ENCODE measurements at regions not wholly inside any gene's neighbourhood (a gene's known extent, or its start where the extent isn't known, plus 50 kb on each side); places are given as distances from the start of the nearest gene placed in this dataset.

- Histone ChIP-seq H3K14ac (ENCODE audit: low read length in 2 of 2) (no peak overlapping the region), H3K36me3 (ENCODE audit: control insufficient read depth in 1 of 2, insufficient read depth in 2 of 2, low read depth in 1 of 2, low read length in 2 of 2) (no peaks in the 10 kb centered on the region), H3K9ac (ENCODE audit: low read length) (no peak overlapping the region), H2AK5ac (ENCODE audit: low read length, severe bottlenecking) (no peak overlapping the region), H3K23ac (ENCODE audit: low read length in 2 of 2) (no peak overlapping the region), H2BK12ac (ENCODE audit: low read length in 2 of 2) (no peak overlapping the region), H3K9me3 (ENCODE audit: control insufficient read depth, low read length) (peaks cover 3% of the 10 kb centered on the region), H2AFZ (ENCODE audit: low read depth, low read length) (no peak overlapping the region), H3K27me3 (ENCODE audit: control insufficient read depth in 1 of 2, insufficient read depth in 1 of 2, low read length in 2 of 2) (no peaks in the 10 kb centered on the region), H4K91ac (ENCODE audit: low read length) (no peak overlapping the region), H3K18ac (ENCODE audit: low read depth in 1 of 2, low read length in 2 of 2) (no peak overlapping the region), H3K4me3 (ENCODE audit: insufficient read depth in 1 of 2, low read depth in 1 of 2, low read length in 2 of 2) (no peak overlapping the region), H2BK15ac (ENCODE audit: low read depth, poor library complexity, severe bottlenecking) (no peak overlapping the region), H3K27ac (ENCODE audit: low read length, poor library complexity, severe bottlenecking) (no peak overlapping the region), H3K4ac (ENCODE audit: low read depth in 1 of 2, low read length in 2 of 2) (no peak overlapping the region), H3K4me2 (ENCODE audit: low read length, poor library complexity, severe bottlenecking) (no peak overlapping the region), H2BK5ac (ENCODE audit: low read depth, low read length, poor library complexity, severe bottlenecking) (no peak overlapping the region), H3K79me1 (replicated peaks; ENCODE audit: low read length, poor library complexity, severe bottlenecking) (no peaks in the 10 kb centered on the region), H3K4me1 (ENCODE audit: control insufficient read depth, insufficient read depth, low read depth, low read length) (no peaks in the 10 kb centered on the region), H4K8ac (ENCODE audit: low read length) (no peak overlapping the region), H2BK120ac (ENCODE audit: low read depth, low read length) (no peak overlapping the region)
- DNase-seq = no peak
- 100% methylated on average over 1 of the region's 1 CpG for WGBS
Observed at GRCh38 chr7:15932318-15932717, 245.8 kb upstream of the MEOX2 start.

- Histone ChIP-seq H2BK15ac (ENCODE audit: low read depth, poor library complexity, severe bottlenecking) (no peak overlapping the region), H3K27me3 (ENCODE audit: control insufficient read depth in 1 of 2, insufficient read depth in 1 of 2, low read length in 2 of 2) (no peaks in the 10 kb centered on the region), H3K4ac (ENCODE audit: low read depth in 1 of 2, low read length in 2 of 2) (no peak overlapping the region), H3K14ac (ENCODE audit: low read length in 2 of 2) (no peak overlapping the region), H3K18ac (ENCODE audit: low read depth in 1 of 2, low read length in 2 of 2) (no peak overlapping the region), H3K27ac (ENCODE audit: low read length, poor library complexity, severe bottlenecking) (no peak overlapping the region), H2AFZ (ENCODE audit: low read depth, low read length) (no peak overlapping the region), H3K9ac (ENCODE audit: low read length) (no peak overlapping the region), H3K4me3 (ENCODE audit: insufficient read depth in 1 of 2, low read depth in 1 of 2, low read length in 2 of 2) (no peak overlapping the region), H3K4me1 (ENCODE audit: control insufficient read depth, insufficient read depth, low read depth, low read length) (no peaks in the 10 kb centered on the region), H4K8ac (ENCODE audit: low read length) (no peak overlapping the region), H2BK12ac (ENCODE audit: low read length in 2 of 2) (no peak overlapping the region), H3K36me3 (ENCODE audit: control insufficient read depth in 1 of 2, insufficient read depth in 2 of 2, low read depth in 1 of 2, low read length in 2 of 2) (no peaks in the 10 kb centered on the region), H3K79me1 (replicated peaks; ENCODE audit: low read length, poor library complexity, severe bottlenecking) (no peaks in the 10 kb centered on the region), H2BK5ac (ENCODE audit: low read depth, low read length, poor library complexity, severe bottlenecking) (no peak overlapping the region), H2BK120ac (ENCODE audit: low read depth, low read length) (no peak overlapping the region), H3K4me2 (ENCODE audit: low read length, poor library complexity, severe bottlenecking) (no peak overlapping the region), H2AK5ac (ENCODE audit: low read length, severe bottlenecking) (no peak overlapping the region), H3K23ac (ENCODE audit: low read length in 2 of 2) (no peak overlapping the region), H3K9me3 (ENCODE audit: control insufficient read depth, low read length) (peaks cover 9% of the 10 kb centered on the region), H4K91ac (ENCODE audit: low read length) (no peak overlapping the region)
- no CpG with 5 or more reads among the region's 1 CpG for WGBS
- DNase-seq = no peak
Observed at GRCh38 chr7:15929411-15929810, 242.9 kb upstream of the MEOX2 start.

- H2BK120ac ChIP-seq (ENCODE audit: low read depth, low read length) = no peak overlapping the region
- WGBS = 93% methylated on average over 1 of the region's 1 CpG
- no peak overlapping the region for H3K23ac ChIP-seq (ENCODE audit: low read length in 2 of 2)
Observed at GRCh38 chr7:15925608-15926007, 239.1 kb upstream of the MEOX2 start.

GRCh38 chr7:15924910-15925309 is 238.4 kb upstream of the MEOX2 start:
- Histone ChIP-seq H3K23ac (ENCODE audit: low read length in 2 of 2) (no peak overlapping the region), H2BK120ac (ENCODE audit: low read depth, low read length) (no peak overlapping the region), H3K4me1 (ENCODE audit: control insufficient read depth, insufficient read depth, low read depth, low read length) (no peaks in the 10 kb centered on the region), H2BK5ac (ENCODE audit: low read depth, low read length, poor library complexity, severe bottlenecking) (no peak overlapping the region), H2BK12ac (ENCODE audit: low read length in 2 of 2) (no peak overlapping the region), H3K18ac (ENCODE audit: low read depth in 1 of 2, low read length in 2 of 2) (peak overlapping the region in 1 of 2 experiments; percentile 5), H3K36me3 (ENCODE audit: control insufficient read depth in 1 of 2, insufficient read depth in 2 of 2, low read depth in 1 of 2, low read length in 2 of 2) (no peaks in the 10 kb centered on the region), H2AK5ac (ENCODE audit: low read length, severe bottlenecking) (no peak overlapping the region), H3K9me3 (ENCODE audit: control insufficient read depth, low read length) (peaks cover 9% of the 10 kb centered on the region), H3K4me3 (ENCODE audit: insufficient read depth in 1 of 2, low read depth in 1 of 2, low read length in 2 of 2) (no peak overlapping the region), H3K4ac (ENCODE audit: low read depth in 1 of 2, low read length in 2 of 2) (no peak overlapping the region), H4K91ac (ENCODE audit: low read length) (no peak overlapping the region), H3K79me1 (replicated peaks; ENCODE audit: low read length, poor library complexity, severe bottlenecking) (no peaks in the 10 kb centered on the region), H2AFZ (ENCODE audit: low read depth, low read length) (no peak overlapping the region), H3K27me3 (ENCODE audit: control insufficient read depth in 1 of 2, insufficient read depth in 1 of 2, low read length in 2 of 2) (no peaks in the 10 kb centered on the region), H3K14ac (ENCODE audit: low read length in 2 of 2) (no peak overlapping the region), H3K9ac (ENCODE audit: low read length) (no peak overlapping the region), H2BK15ac (ENCODE audit: low read depth, poor library complexity, severe bottlenecking) (no peak overlapping the region), H4K8ac (ENCODE audit: low read length) (no peak overlapping the region), H3K27ac (ENCODE audit: low read length, poor library complexity, severe bottlenecking) (no peak overlapping the region), H3K4me2 (ENCODE audit: low read length, poor library complexity, severe bottlenecking) (no peak overlapping the region)
- DNase-seq = no peak
- 100% methylated on average over 1 of the region's 1 CpG for WGBS

More at GRCh38 chr7:15925608-15926007, 239.1 kb upstream of the MEOX2 start:
- Histone ChIP-seq H3K27ac (ENCODE audit: low read length, poor library complexity, severe bottlenecking) (no peak overlapping the region), H4K91ac (ENCODE audit: low read length) (no peak overlapping the region), H3K36me3 (ENCODE audit: control insufficient read depth in 1 of 2, insufficient read depth in 2 of 2, low read depth in 1 of 2, low read length in 2 of 2) (no peaks in the 10 kb centered on the region), H2AFZ (ENCODE audit: low read depth, low read length) (no peak overlapping the region), H3K27me3 (ENCODE audit: control insufficient read depth in 1 of 2, insufficient read depth in 1 of 2, low read length in 2 of 2) (no peaks in the 10 kb centered on the region), H3K4ac (ENCODE audit: low read depth in 1 of 2, low read length in 2 of 2) (no peak overlapping the region), H3K9ac (ENCODE audit: low read length) (no peak overlapping the region), H3K4me1 (ENCODE audit: control insufficient read depth, insufficient read depth, low read depth, low read length) (no peaks in the 10 kb centered on the region), H2AK5ac (ENCODE audit: low read length, severe bottlenecking) (no peak overlapping the region), H4K8ac (ENCODE audit: low read length) (no peak overlapping the region), H2BK5ac (ENCODE audit: low read depth, low read length, poor library complexity, severe bottlenecking) (no peak overlapping the region), H2BK15ac (ENCODE audit: low read depth, poor library complexity, severe bottlenecking) (no peak overlapping the region), H3K79me1 (replicated peaks; ENCODE audit: low read length, poor library complexity, severe bottlenecking) (no peaks in the 10 kb centered on the region), H3K9me3 (ENCODE audit: control insufficient read depth, low read length) (peaks cover 9% of the 10 kb centered on the region), H3K4me2 (ENCODE audit: low read length, poor library complexity, severe bottlenecking) (no peak overlapping the region), H2BK12ac (ENCODE audit: low read length in 2 of 2) (no peak overlapping the region), H3K4me3 (ENCODE audit: insufficient read depth in 1 of 2, low read depth in 1 of 2, low read length in 2 of 2) (no peak overlapping the region), H3K18ac (ENCODE audit: low read depth in 1 of 2, low read length in 2 of 2) (no peak overlapping the region), H3K14ac (ENCODE audit: low read length in 2 of 2) (no peak overlapping the region)
- no peak for DNase-seq

Data from mesenchymal stem cell (in vitro differentiated cells and primary cell).